ENCODE measurements at regions not wholly inside any gene's neighbourhood (a gene's known extent, or its start where the extent isn't known, plus 50 kb on each side); places are given as distances from the start of the nearest gene placed in this dataset.

DNA sequence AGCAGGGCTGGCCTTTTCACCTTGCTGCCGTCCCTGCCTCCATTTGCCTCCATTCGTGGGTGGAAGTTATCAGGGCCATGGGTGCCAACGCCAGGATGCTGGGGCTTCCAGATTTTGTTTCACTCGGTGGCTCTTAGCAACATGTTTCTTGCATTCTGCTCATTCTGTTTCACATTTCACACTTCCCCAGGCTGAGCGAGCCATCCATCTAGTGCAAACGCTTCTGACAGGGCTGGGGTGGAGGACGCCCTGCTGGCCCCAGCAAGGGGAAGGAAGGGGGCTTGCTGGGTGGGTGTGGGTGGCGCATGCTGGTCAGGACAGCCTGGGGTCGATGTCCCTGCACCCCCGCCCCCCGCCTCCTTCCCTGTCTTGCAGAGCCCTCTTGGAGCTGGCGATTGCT lies 165.2 kb downstream of the URI1 start:
- TF ChIP-seq CTCF (conservative IDR thresholded peaks at IDR 0.05; ENCODE audit: low read depth, low read length) (no peak), EZH2 (IDR thresholded peaks at IDR 0.05; ENCODE audit: borderline replicate concordance, low read depth, low read length, poor library complexity, severe bottlenecking) (no peak)
